UCSD-AML1 (cell line): ENCODE measurements at regions not wholly inside any gene's neighbourhood (a gene's known extent, or its start where the extent isn't known, plus 50 kb on each side); places are given as distances from the start of the nearest gene placed in this dataset.
"Not testable (repeated sequence)": the region's sequence is repeated elsewhere in the genome, so short reads cannot be mapped to it uniquely, and the experiment has no call there.

Experiments
- DNase-seq: peaks from one replicate; lab custom pipeline; 2025; ENCODE audit not compliant: unreplicated experiment; lab: John Stamatoyannopoulos, UW

- not testable (repeated sequence) for DNase-seq
These were observed 520.7 kb upstream of the RORB start for GRCh38 chr9:73976424-73976823.

GRCh38 chr9:73979894-73980264 is 517.3 kb upstream of the RORB start:
- no peak for DNase-seq

- DNase-seq: no peak
These were observed 516.4 kb upstream of the RORB start for GRCh38 chr9:73980754-73981153.

- no peak for DNase-seq
These were observed 515.7 kb upstream of the RORB start for GRCh38 chr9:73981405-73981804.

- no peak for DNase-seq
These were observed 501.3 kb upstream of the RORB start for GRCh38 chr9:73995836-73996235.

- DNase-seq: no peak
These were observed 500.3 kb upstream of the RORB start for GRCh38 chr9:73996844-73997243.

- no peak for DNase-seq
These were observed 495.8 kb upstream of the RORB start for GRCh38 chr9:74001382-74001781.

GRCh38 chr9:74006935-74007334 is 490.2 kb upstream of the RORB start:
- no peak for DNase-seq

- no peak for DNase-seq
These were observed 489.3 kb upstream of the RORB start for GRCh38 chr9:74007833-74008232.

- no peak for DNase-seq
These were observed 481.1 kb upstream of the RORB start for GRCh38 chr9:74016004-74016403.

GRCh38 chr9:74025402-74025925 is 471.7 kb upstream of the RORB start:
- no peak for DNase-seq

GRCh38 chr9:74032421-74032820 is 464.7 kb upstream of the RORB start:
- no peak for DNase-seq

GRCh38 chr9:74035786-74036185 is 461.3 kb upstream of the RORB start:
- DNase-seq: no peak

GRCh38 chr9:74036549-74037231 is 460.4 kb upstream of the RORB start:
- no peak for DNase-seq

- DNase-seq: no peak
These were observed 459.9 kb upstream of the RORB start for GRCh38 chr9:74037274-74037673.

- no peak for DNase-seq
These were observed 455.5 kb upstream of the RORB start for GRCh38 chr9:74041588-74041987.

- no peak for DNase-seq
These were observed 452.3 kb upstream of the RORB start for GRCh38 chr9:74044844-74045243.

- DNase-seq: no peak
These were observed 441.1 kb upstream of the RORB start for GRCh38 chr9:74056023-74056422.

GRCh38 chr9:74057051-74057450 is 440.1 kb upstream of the RORB start:
- DNase-seq: not testable (repeated sequence)

- DNase-seq: no peak
These were observed 432.4 kb upstream of the RORB start for GRCh38 chr9:74064702-74065101.

GRCh38 chr9:74066128-74066527 is 431.0 kb upstream of the RORB start:
- no peak for DNase-seq

- no peak for DNase-seq
These were observed 430.5 kb upstream of the RORB start for GRCh38 chr9:74066605-74067004.

GRCh38 chr9:74071502-74071901 is 425.6 kb upstream of the RORB start:
- no peak for DNase-seq
